ENCODE measurements at regions not wholly inside any gene's neighbourhood (a gene's known extent, or its start where the extent isn't known, plus 50 kb on each side); places are given as distances from the start of the nearest gene placed in this dataset.

GRCh38 chr3:8359133-8359532 lies 142.5 kb upstream of the LMCD1 start:
- Histone ChIP-seq H3K4me1 (ENCODE audit: insufficient read depth, low read length) (peaks cover 36% of the 10 kb centered on the region), H3K36me3 (ENCODE audit: insufficient read depth, low read length) (no peaks in the 10 kb centered on the region), H3K27ac (ENCODE audit: low read depth in 1 of 2, low read length in 2 of 2) (no peak overlapping the region), H3K9me3 (ENCODE audit: control insufficient read depth in 1 of 2, insufficient read depth in 1 of 2, low read length in 2 of 2) (peaks cover 4 to 18% of the 10 kb centered on the region in 2 experiments), H3K4me3 (ENCODE audit: low read length) (no peak overlapping the region), H3K27me3 (ENCODE audit: control insufficient read depth in 1 of 2, insufficient read depth in 2 of 2, low read length in 2 of 2) (no peaks in the 10 kb centered on the region)
- POLR2A ChIA-PET, result no interaction called here
- DNase-seq, result no peak
- TF ChIP-seq, protein P1, sequence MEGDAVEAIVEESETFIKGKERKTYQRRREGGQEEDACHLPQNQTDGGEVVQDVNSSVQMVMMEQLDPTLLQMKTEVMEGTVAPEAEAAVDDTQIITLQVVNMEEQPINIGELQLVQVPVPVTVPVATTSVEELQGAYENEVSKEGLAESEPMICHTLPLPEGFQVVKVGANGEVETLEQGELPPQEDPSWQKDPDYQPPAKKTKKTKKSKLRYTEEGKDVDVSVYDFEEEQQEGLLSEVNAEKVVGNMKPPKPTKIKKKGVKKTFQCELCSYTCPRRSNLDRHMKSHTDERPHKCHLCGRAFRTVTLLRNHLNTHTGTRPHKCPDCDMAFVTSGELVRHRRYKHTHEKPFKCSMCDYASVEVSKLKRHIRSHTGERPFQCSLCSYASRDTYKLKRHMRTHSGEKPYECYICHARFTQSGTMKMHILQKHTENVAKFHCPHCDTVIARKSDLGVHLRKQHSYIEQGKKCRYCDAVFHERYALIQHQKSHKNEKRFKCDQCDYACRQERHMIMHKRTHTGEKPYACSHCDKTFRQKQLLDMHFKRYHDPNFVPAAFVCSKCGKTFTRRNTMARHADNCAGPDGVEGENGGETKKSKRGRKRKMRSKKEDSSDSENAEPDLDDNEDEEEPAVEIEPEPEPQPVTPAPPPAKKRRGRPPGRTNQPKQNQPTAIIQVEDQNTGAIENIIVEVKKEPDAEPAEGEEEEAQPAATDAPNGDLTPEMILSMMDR (IDR thresholded peaks at IDR 0.05), result no peak
- intact Hi-C loops (cut with DNase I, micrococcal nuclease), result loop anchor here in 1 of 2 experiments (10.0 kb wide), 1 partner anchor 484 kb away; no protein-coding TSS in a partner anchor
- Mint-ChIP-seq H3K4me3 (peak overlapping the region; percentile 18), H3K36me3 (ENCODE audit: low read depth) (peaks cover 40% of the 10 kb centered on the region), H3K27me3 (no peaks in the 10 kb centered on the region), H3K4me1 (ENCODE audit: low read depth) (peaks cover 53% of the 10 kb centered on the region), H3K27ac (peak overlapping the region; percentile 89), H3K9me3 (peaks cover 24% of the 10 kb centered on the region)
- ATAC-seq (ENCODE audit: poor library complexity), result no peak
- CTCF ChIA-PET, result no interaction called here

DNA sequence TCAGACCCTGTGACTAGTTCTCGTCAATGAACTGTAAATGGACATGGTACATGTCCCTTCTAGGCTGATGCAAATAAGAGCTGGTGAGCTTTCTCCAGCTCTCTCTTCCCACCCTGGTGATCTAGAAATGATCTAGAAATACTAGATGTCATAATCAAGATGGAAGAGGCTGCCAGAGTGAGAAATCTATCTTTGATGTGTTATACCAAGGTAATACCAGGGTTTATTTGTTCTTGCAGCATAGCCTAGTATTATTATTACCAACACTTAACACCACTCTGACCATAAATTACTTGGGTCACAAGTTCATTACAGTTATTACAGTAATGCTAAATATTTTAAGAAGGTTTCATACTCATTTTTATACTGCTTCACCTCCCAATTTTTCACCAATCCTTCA lies 138.4 kb upstream of the LMCD1 start:
- no peaks in the 10 kb centered on the region for H3K27me3 ChIP-seq (ENCODE audit: control insufficient read depth in 1 of 2, insufficient read depth in 2 of 2, low read length in 2 of 2)
- peaks cover 0 to 10% of the 10 kb centered on the region in 2 experiments for H3K9me3 ChIP-seq (ENCODE audit: control insufficient read depth in 1 of 2, insufficient read depth in 1 of 2, low read length in 2 of 2)
- Mint-ChIP-seq H3K4me3 (no peak overlapping the region), H3K4me1 (ENCODE audit: low read depth) (peaks cover 15% of the 10 kb centered on the region), H3K27ac (no peak overlapping the region), H3K9me3 (peaks cover 16% of the 10 kb centered on the region), H3K36me3 (ENCODE audit: low read depth) (peaks cover 24% of the 10 kb centered on the region), H3K27me3 (no peaks in the 10 kb centered on the region)
- no peaks in the 10 kb centered on the region for H3K36me3 ChIP-seq (ENCODE audit: insufficient read depth, low read length)
- H3K27ac ChIP-seq (ENCODE audit: low read depth in 1 of 2, low read length in 2 of 2), result no peak overlapping the region
- ATAC-seq (ENCODE audit: poor library complexity) (no peak), DNase-seq (no peak)
- intact Hi-C loops (cut with DNase I, micrococcal nuclease), result no loop called here
- ChIA-PET CTCF (no interaction called here), POLR2A (interaction anchor here (1.0 kb wide), 1 partner anchor 16 kb away, joined by 3 read pairs; no protein-coding TSS in a partner anchor)
- H3K4me3 ChIP-seq (ENCODE audit: low read length), result no peak overlapping the region
- H3K4me1 ChIP-seq (ENCODE audit: insufficient read depth, low read length), result peaks cover 6% of the 10 kb centered on the region
- TF ChIP-seq, protein P1 (IDR thresholded peaks at IDR 0.05), result no peak

GRCh38 chr3:8365541-8365940 lies 136.1 kb upstream of the LMCD1 start:
- Mint-ChIP-seq H3K27ac (no peak overlapping the region), H3K4me3 (no peak overlapping the region), H3K9me3 (peaks cover 10% of the 10 kb centered on the region), H3K36me3 (ENCODE audit: low read depth) (peaks cover 9% of the 10 kb centered on the region), H3K27me3 (no peaks in the 10 kb centered on the region), H3K4me1 (ENCODE audit: low read depth) (peaks cover 4% of the 10 kb centered on the region)
- TF ChIP-seq, protein P1 (IDR thresholded peaks at IDR 0.05), result no peak
- Histone ChIP-seq H3K36me3 (ENCODE audit: insufficient read depth, low read length) (no peaks in the 10 kb centered on the region), H3K4me3 (ENCODE audit: low read length) (no peak overlapping the region), H3K9me3 (ENCODE audit: control insufficient read depth in 1 of 2, insufficient read depth in 1 of 2, low read length in 2 of 2) (no peaks in the 10 kb centered on the region), H3K27ac (ENCODE audit: low read depth in 1 of 2, low read length in 2 of 2) (no peak overlapping the region), H3K4me1 (ENCODE audit: insufficient read depth, low read length) (no peaks in the 10 kb centered on the region), H3K27me3 (ENCODE audit: control insufficient read depth in 1 of 2, insufficient read depth in 2 of 2, low read length in 2 of 2) (no peaks in the 10 kb centered on the region)
- DNase-seq, result no peak
- ChIA-PET POLR2A (interaction anchor here (0.8 kb wide), 1 partner anchor 24 kb away, joined by 3 read pairs; no protein-coding TSS in a partner anchor), CTCF (interaction anchor here (0.7 kb wide), 1 partner anchor 417 kb away, joined by 3 read pairs; no protein-coding TSS in a partner anchor)
- ATAC-seq (ENCODE audit: poor library complexity), result no peak
- intact Hi-C loops (cut with DNase I, micrococcal nuclease), result loop anchor here in 1 of 2 experiments (5.0 kb wide), 1 partner anchor 38 kb away; no protein-coding TSS in a partner anchor

All from CD4-positive, alpha-beta T cell (primary cell).